ENCODE measurements at regions not wholly inside any gene's neighbourhood (a gene's known extent, or its start where the extent isn't known, plus 50 kb on each side); places are given as distances from the start of the nearest gene placed in this dataset.

- no peak for DNase-seq (ENCODE audit: low read depth)
- TF ChIP-seq CTCF (IDR thresholded peaks at IDR 0.05; ENCODE audit: insufficient read depth, low read depth, low read length, missing control alignments), result no peak
- H3K4me3 ChIP-seq (ENCODE audit: low read depth, low read length), result no peak overlapping the region
Observed at GRCh38 chr4:151962138-151962823, 201.5 kb upstream of the GATB start.

GRCh38 chr4:151961456-151961855 lies 200.6 kb upstream of the GATB start:
- no peak overlapping the region for H3K4me3 ChIP-seq (ENCODE audit: low read depth, low read length)
- no peak for TF ChIP-seq CTCF (IDR thresholded peaks at IDR 0.05; ENCODE audit: insufficient read depth, low read depth, low read length, missing control alignments)
- DNase-seq (ENCODE audit: low read depth), result no peak

- H3K4me3 ChIP-seq (ENCODE audit: low read depth, low read length), result no peak overlapping the region
- DNase-seq (ENCODE audit: low read depth), result no peak
- TF ChIP-seq CTCF (IDR thresholded peaks at IDR 0.05; ENCODE audit: insufficient read depth, low read depth, low read length, missing control alignments), result no peak
Observed at GRCh38 chr4:151960449-151961230, 199.8 kb upstream of the GATB start.

GRCh38 chr4:151957153-151957552 lies 196.3 kb upstream of the GATB start:
- no peak for TF ChIP-seq CTCF (IDR thresholded peaks at IDR 0.05; ENCODE audit: insufficient read depth, low read depth, low read length, missing control alignments)
- no peak for DNase-seq (ENCODE audit: low read depth)
- H3K4me3 ChIP-seq (ENCODE audit: low read depth, low read length), result no peak overlapping the region

GRCh38 chr4:151955721-151956380 lies 195.0 kb upstream of the GATB start:
- H3K4me3 ChIP-seq (ENCODE audit: low read depth, low read length), result no peak overlapping the region
- no peak for TF ChIP-seq CTCF (IDR thresholded peaks at IDR 0.05; ENCODE audit: insufficient read depth, low read depth, low read length, missing control alignments)
- no peak for DNase-seq (ENCODE audit: low read depth)

- TF ChIP-seq CTCF (IDR thresholded peaks at IDR 0.05; ENCODE audit: insufficient read depth, low read depth, low read length, missing control alignments), result no peak
- DNase-seq (ENCODE audit: low read depth), result no peak
- no peak overlapping the region for H3K4me3 ChIP-seq (ENCODE audit: low read depth, low read length)
Observed at GRCh38 chr4:151953795-151954372, 193.1 kb upstream of the GATB start.
